ENCODE measurements at regions not wholly inside any gene's neighbourhood (a gene's known extent, or its start where the extent isn't known, plus 50 kb on each side); places are given as distances from the start of the nearest gene placed in this dataset.

DNA sequence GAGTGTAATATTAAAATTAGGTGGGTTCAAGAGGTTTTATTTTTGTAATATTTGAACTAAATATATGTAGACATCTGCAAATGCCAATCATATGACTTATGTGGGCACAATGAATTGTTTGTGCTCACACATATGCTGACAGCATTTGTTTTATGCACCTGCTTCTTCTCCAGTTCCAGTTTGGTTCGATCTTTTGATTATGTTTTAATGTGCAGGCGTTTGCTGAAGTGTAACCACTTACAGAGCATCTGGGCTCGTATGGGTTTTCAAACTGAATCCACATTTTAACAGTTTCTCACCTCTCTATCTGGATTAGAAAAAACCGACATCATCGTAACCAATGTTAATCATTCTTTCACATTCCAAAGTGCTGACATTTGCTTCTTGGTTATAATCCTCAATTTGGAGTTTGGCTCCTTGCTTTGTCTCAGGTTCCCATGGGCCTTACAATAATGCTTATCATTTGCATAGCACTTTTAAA, 129.1 kb upstream of the SPACA1 start:
- no peak for TF ChIP-seq EZH2 (IDR thresholded peaks at IDR 0.05; ENCODE audit: low read depth)
- TF ChIP-seq, protein P1, sequence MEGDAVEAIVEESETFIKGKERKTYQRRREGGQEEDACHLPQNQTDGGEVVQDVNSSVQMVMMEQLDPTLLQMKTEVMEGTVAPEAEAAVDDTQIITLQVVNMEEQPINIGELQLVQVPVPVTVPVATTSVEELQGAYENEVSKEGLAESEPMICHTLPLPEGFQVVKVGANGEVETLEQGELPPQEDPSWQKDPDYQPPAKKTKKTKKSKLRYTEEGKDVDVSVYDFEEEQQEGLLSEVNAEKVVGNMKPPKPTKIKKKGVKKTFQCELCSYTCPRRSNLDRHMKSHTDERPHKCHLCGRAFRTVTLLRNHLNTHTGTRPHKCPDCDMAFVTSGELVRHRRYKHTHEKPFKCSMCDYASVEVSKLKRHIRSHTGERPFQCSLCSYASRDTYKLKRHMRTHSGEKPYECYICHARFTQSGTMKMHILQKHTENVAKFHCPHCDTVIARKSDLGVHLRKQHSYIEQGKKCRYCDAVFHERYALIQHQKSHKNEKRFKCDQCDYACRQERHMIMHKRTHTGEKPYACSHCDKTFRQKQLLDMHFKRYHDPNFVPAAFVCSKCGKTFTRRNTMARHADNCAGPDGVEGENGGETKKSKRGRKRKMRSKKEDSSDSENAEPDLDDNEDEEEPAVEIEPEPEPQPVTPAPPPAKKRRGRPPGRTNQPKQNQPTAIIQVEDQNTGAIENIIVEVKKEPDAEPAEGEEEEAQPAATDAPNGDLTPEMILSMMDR (conservative IDR thresholded peaks at IDR 0.05) = no peak
